Stimulated activated CD4-positive, alpha-beta T cell treated with anti-CD3 and anti-CD28 coated beads, Interleukin-1b, Interleukin-23, amount 100 ng/mL, for 48 hours (primary cell): ENCODE measurements at regions not wholly inside any gene's neighbourhood (a gene's known extent, or its start where the extent isn't known, plus 50 kb on each side); places are given as distances from the start of the nearest gene placed in this dataset.

Source experiments
- DNase-seq: peaks from one replicate; pipeline ENCODE4 v3.0.0-alpha.2; 2020

DNA sequence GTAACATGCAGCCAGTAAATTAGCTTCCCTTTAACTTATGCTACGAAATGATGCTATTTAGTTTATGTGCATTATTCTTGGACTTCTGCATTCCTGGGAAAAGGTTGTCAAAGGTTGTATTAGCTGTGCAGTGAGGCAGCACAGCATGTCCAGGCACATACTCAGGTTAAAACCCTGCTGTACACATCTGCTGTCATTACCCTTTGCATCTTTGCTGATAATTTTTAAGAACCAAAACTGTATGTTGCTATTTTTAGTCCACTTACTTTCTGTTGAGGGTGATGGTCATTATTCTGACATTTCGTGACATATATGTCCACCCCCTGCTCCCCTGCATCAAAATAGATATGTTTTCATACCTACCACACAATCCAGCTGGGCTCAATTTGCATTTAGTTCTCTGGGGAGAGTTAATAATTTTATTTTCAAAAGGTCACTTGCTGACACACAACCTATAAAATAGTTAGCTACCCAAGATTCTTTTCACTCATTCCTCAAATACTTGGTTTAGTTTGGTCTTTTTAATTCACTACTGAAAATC is 142.5 kb upstream of the SPACA1 start:
- no peak for DNase-seq

DNA sequence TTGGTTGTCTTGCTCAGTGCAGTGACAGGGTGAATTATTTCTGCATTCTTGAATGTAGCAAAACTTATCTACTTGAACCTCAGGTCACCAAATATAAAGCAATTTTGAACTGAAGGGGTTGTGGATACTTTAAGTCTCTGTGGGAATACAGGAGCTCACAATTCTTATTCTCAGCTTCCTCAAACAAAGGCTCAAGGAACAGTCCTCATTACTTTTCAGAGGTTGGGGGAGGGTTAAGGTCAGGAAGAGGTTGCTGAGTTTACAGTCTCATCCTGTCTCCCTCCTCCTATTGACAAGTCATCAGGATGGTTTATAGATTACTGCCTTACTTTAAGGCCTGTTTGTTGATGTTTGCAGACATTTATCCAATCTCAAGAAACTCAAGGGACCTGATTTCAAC is 143.6 kb upstream of the SPACA1 start:
- no peak for DNase-seq

DNA sequence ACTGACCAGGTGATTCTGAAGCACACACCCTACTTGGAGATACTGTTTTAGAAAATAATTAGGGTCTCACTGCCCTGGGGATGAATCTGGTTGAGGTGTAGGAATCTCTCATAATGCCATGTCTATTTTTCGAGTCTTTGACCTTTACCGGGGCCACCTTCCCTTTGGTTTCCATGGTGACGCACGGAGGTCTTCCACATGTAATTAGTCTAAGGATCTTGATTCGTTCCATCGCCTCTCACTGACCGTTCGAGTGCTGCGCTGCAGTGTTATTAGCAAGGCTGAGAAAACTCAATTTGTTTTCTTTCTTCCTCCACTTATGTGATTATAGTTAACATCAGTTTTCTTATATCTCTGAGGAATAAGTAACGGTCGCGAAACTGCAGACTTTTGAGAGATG is 144.3 kb upstream of the SPACA1 start:
- DNase-seq: no peak

DNA sequence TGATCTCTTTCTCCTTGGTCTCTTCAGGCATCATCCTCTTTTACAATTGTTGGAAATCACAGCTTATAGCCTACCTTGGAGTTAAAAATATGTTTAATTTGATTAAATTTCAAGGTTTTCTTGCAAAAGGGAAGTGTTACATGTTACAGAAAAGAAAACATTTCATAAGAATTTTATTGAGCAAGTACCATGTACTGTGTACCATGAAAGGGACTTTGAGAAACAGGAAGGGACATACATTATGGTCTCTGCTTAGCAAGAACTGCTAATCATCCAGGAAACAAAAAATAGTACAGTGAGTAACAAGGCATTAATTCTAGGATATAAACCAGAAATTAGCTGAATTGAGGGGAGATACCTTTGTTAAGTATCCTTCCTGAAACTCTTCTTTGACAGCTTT is 145.3 kb upstream of the SPACA1 start:
- no peak for DNase-seq

DNA sequence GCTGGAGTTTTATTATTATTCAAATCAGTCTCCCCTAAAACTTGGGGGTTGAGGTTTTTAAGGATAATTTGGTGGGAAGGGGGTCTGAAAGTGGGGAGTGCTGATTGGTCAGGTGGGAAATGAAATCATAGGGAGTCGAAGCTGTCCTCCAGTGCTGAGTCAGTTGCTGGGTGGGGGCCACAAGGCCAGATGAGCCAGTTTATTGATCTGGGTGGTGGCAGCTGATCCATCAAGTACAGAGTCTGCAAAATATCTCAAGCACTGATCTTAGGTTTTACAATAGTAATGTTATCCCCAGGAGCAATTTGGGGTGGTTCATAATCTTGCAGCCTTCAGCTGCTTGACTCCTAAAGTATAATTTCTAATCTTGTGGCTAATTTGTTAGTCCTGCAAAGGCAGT is 146.0 kb upstream of the SPACA1 start:
- no peak for DNase-seq

DNA sequence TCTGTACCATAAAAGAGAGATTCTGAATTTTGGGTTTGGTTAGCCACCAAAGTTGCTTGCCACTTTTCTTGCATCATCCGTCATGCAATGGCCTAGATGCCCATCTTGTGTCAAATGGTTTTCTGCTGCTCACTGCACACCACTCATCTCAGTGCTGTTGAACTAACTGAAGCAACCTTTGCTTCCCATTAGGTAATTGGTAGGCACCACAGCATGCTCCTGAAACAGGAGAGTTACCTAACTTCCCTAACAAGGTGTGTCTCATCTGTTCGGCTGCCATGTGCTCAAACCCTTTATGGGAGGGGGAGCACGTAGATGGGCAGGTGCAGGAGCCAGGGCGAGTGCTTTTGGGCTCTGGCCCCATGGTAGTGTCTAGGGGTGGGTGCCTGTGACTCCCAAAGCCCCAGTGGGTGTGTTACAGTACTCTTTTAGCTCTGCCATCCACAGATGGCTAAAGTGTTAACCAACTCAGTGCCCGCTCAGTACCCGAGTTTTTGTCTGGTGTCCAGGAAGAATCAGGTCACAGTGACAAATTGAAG is 147.4 kb upstream of the SPACA1 start:
- DNase-seq: no peak

DNA sequence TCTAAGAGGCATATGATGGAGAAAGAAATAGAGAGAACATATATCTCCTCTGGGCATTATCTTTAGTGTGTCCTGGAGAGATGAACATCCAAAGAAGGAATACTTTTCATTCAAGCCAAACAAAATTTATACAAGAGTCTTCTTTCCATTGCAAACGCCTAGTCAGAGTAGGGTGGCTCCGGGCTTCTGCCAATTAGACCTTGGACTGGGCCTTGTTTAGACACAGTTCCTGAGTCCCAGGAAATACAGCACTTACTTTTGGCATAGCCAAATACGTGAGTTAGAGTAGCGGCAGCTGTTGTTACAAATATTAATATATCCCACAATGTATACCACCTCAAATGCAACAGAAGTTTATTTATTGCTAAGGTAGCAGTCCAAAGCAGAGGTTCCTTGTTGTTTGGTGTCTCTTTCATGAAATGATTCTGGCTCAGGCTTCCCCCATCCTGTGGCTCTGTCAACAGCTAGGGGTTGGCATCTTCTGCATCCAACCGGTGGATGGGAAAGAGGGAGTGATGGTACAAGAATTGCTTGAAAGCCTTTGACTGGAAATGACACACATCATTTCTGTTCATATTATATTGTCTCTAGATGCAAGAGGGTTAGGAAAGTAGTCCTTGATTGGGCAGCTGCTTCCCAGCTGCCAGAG is 148.0 kb upstream of the SPACA1 start:
- DNase-seq: no peak

DNA sequence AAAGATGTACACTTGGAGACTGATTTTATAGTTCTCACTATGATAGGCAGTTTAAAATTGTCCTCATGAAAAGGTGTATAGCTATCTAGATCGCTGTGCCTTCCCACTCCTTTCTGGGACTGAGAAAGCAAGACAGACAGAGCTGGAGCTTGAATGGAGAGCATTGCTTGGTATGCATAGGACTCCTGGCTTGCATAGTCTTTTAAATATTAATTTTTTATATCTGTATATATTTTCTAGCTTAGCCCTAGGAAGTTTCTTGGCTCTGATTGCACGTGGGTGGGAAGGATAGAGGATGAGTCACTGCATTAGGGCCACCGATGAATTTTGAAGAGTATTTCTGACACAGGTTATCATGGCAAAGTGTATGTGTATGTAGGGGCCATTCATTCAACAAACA is 150.0 kb upstream of the SPACA1 start:
- no peak for DNase-seq

DNA sequence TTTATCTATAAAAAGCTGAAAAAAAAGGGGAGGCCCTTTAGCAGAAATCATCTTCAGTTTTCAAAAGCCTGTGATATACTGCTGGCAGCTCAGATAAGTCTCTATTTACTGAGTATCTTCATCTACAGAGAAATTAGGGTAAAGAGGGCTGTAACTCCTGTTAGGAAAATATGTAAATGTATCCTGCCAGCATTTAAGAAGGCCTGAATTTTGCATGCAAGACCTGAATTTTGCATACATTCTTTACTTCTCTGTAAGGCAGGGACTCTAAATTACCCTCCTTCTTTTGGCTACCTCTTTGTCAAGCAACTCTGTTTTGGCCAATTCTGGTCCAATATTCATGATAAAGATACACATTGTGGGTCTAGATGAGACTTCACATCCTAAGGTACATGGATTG is 150.6 kb upstream of the SPACA1 start:
- no peak for DNase-seq

DNA sequence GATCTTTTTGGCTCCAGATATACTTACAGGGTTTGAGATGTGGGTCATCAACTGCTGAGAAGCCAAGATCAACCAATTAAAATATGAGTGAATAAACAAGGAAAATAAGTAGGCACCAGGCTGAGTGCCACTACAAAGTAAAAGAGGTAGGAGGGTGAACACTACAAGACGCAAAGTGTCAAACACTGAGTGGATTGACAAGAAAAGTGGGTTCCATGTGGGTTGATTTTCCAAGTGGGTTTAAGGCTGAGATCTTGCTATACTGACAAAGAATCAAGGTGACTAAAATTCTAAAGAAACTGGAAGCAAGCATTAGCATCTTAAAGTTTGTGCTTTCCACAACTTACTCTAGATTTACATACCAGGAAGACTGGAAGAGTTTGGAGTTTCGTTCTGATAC is 160.4 kb upstream of the SPACA1 start:
- no peak for DNase-seq

DNA sequence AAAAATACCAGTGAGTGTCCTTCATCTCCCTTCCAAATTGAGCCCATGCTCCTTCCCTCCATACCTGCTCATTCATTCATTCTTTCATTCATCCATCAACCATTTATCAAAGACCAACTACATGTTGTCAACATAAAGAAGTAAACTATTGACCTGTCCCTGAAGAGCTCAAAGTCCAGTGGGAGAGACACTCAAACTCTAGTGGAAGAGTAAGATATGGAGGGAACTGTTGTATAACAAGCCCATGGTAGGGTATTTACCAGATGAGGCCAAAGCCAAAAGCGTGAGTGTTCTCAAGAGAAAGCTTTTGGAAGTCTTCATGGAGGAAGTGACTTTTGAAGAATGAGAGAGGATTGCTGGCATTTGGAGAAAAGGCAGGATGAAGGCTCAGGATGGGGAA is 163.4 kb upstream of the SPACA1 start:
- DNase-seq: no peak

DNA sequence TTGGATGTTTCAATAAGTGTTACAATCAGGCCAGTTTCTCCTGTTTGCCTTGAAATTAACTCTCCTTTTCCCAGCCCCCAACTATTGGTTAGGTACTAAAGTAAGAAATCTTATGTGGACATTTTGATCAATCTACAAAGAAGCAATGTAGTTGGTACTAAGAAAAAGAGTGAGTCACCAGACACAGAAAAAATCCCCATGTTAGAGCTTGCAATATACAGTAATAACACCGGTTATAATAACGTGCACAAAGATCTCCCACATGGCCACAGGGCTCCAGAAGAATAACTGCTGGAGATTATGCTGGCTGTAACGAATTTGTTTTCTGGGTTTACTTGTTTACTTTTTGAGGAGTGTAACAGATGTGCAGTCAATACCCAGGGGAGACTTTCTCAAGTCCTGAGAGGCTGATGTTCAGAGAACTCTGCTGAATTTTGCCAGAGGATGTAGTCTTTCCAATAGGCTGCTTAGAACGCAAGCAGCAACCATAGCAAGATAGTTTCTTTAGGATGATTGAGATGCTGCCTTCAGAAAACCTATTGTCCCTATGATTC is 166.2 kb upstream of the SPACA1 start:
- no peak for DNase-seq

DNA sequence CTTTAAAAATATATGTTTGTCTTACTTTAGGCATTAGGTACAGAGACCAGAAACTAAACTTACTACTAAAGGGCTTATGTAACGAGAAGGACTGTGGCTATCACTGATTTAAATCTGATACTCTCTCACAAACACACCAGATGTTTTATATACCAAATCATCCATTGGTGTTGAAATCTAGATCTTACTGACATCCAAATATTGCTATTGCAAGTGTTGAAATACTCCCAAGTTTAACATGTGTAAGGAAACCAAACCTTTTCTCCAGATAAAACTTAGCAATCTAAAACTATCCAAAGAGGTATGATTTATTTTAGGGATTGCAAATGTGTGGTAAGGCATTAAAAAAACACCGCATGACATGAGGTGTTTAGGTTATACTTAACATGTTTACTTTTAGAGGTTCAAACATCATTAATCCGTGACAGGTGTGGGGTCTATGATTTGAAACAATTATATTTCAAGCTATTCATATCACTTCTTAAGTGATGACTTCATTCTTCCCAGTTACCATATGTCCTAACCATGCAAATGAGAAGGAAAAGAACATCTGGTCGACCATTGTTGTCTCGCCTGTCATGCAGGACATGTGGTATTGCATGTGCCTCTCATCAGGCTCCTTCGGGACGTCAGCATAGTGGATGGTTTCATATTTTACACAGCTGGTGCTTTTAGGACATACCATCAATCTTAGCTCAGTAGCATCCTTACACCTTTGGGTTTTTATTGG is 168.3 kb upstream of the SPACA1 start:
- DNase-seq: no peak

DNA sequence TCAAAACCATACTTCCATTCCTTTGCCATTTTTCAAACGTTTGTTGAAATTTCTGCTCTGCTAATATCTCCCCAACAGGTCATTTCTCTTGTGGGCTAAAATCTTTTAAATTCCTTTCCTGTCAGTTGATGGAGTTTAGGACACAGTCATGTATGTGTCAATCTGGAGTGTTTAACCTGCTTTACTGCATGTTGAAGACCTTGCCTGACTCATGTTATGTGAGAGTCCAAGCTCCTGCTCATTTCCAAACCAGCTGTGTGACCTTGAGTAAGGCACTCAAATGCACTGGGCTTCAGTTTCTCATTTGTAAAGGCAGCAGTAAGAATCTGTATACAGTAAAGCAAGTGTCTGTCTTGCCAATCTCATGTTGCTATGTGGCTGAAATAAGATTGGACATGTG is 171.9 kb upstream of the SPACA1 start:
- no peak for DNase-seq

DNA sequence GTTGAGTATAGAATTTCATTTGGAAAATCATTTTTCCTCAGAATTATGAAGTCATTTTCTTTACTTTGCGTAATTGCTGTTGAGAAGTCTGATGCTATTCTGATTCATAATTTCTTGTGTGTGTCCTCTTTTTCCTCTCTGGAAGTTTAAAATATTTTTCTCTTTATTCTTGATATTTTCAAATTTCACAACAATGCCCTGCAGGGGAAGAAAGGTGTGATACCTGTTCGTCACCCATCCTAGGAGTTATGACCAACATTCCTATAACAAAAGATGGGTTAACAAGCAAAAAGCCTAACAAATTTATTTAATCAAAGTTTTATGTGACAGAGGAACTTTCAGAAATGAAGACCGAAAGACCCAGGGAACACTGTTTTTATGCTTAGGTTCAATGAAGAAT is 171.5 kb upstream of the AKIRIN2 start:
- DNase-seq: no peak

DNA sequence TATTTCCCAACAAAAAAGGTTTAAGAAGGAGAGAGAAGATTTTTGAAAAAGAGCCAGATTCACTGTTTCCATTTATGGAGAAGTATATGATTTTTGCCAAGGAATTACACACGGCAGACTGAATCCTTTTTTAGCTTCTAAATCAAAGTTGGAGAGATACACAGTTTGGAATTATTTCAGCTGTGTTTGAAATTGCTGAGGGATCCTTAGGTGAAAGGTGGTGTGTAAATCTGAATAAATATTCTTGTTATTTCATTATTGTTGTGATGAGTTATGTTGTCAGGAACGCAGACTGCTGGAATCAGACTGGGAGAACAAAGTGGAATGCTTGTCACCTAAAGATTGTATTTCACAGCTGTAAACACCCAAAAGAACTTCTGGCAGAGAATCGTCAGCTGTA is 168.5 kb upstream of the AKIRIN2 start:
- DNase-seq: no peak

DNA sequence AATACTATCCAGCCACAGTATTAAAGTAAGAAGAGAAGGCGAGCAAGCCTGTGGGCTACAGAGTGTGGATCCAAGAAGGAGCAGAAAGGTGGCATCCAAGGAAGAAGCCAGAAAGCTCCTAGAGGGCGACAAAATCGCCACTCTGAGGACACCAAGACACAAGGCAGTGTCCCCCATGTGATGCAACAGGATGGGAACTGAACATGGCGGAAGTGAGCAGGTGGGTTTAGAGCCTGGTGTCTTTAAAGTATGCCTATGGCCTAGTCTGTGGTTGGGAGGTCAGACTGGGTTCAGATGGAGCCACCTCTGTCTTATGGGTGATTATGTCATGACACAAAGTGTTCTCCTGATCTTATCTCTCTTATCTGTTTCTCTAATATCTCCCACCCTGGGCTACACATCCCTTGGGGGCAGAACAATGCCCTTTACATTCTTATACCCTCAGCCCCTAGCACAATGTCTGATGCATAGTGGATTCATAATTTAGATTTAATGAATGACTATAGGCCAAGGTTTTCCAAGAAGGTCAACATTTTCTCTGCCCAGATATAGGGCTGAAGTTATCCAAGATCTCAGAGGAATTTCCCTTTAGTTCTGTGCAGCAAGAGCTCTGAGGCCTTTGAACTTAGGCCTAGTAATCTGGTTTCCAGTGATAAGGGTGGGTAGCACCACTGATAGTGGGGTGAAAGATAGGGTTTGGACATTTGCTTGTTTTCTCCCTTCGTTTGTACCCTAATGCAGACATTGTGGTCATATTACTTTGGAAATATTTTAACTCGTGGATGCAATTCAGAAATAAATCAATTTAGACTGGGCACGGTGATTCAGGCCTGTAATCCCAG is 167.3 kb upstream of the AKIRIN2 start:
- DNase-seq: no peak

DNA sequence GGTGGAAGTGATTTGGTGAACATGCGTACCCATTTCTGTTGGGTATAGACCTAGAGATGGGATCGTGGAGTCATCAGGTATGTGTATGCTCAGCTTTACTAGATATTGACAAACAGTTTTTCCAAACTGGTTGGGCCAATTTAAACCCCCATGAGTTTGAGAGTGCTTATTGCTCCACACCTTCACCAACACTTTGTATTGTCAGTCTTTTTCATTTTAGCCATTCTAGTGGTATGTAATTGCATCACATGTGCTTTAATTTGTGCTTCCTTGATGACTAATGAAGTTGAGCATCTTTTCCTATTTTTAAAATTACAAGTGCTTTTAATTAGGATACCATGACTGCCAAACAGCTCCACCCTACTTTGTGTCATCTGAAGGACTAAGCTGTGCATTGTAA is 158.9 kb upstream of the AKIRIN2 start:
- no peak for DNase-seq

DNA sequence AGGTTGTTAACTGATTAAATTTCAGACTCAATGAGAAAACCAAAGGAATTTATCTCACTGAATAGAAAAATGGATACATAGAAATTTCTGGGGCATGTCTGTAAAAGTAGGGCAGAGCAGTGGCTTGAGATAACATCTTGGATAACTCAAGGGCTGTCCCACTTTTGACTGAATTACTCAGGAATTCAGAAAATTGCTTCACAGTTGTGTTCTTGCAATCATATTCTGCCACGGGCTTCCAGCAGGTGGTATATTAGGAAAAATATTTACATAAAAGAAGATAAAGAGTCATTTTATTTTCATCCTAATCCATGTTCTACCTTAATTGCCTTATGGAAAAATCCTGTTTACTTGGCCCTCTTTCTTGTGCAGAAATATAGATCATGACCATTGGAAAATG is 156.4 kb upstream of the AKIRIN2 start:
- no peak for DNase-seq

DNA sequence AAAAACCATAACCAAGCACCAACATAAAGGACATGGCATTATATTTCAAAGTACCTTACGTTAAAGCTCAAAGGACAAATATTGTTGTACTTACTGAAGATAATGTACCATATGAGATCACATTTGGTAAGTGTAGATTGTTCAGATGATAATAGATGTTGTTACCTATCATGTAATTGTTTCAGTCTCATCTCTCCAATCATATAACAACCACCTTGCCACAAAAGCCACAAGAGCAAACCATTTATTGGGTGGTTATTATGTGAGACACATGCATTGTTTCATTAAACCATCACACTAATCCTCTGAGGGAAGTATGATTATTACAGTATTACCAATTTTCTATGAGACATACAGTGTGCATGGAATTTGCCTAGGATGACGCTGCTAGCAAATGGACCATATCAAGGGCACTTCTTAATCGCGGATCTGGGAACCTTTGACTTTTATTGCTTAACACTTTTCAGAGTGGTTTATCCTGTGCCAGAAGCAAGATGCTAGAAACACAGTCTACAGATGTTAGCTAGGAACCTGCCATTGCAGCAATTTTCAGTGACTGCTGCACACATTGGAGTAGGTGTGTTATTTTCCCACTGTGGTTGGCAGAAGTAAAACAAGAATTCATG is 149.8 kb upstream of the AKIRIN2 start:
- DNase-seq: no peak

DNA sequence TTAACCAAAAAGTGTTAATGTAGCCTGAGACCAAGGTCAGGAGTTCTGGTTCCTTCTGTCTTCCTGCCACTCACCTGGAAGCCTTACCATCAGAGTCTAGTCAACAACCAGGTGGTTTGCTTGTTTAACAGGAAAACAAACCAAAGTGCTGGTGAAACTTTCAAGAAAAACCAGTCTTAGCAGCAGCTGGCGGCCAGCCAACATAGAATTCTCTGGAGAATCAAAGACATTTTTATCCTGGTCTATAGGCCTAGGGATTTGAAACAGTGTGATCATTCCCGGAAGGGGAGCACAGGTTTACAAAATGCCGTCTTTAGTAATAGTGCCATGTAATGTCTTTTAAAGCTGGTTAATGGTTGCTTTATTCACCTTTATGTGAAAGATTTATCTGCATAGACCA is 146.6 kb upstream of the AKIRIN2 start:
- DNase-seq: no peak

DNA sequence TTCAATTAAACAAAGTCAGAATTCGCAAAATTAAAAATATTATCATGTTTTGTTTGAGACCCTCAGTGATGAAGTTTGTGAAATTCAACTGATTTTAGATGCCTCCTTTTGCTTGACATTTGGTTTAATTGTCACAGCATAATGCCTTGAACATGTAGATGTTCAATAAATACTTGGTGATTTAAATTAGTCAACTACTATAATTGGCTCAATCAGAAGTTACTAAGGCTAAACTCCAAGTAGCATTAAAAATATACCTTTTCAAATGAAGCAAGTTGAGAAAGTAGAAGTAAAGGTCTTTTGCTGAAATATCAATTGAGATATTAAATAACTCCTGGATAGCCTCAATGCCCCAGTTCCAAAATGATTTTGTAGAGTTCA is 145.8 kb upstream of the AKIRIN2 start:
- no peak for DNase-seq
